Adrenal gland (tissue), 9 donors: ENCODE measurements at regions not wholly inside any gene's neighbourhood (a gene's known extent, or its start where the extent isn't known, plus 50 kb on each side); places are given as distances from the start of the nearest gene placed in this dataset.

Experiments used
- DNase-seq, 7 donors: peaks; one replicate each; pipeline ENCODE4 v3.0.0-alpha.2; 2019 to 2020
- H3K27ac ChIP-seq, 5 donors: fragments of 200-600 bp; sonication (generic) in 4 of 5; 1 replicate in 3 of 5; 2 replicates in 2 of 5; pipeline versions ENCODE4 v1.5.1 to v1.8.0; 2016 to 2020; ENCODE audit warnings: mild to moderate bottlenecking in 1 of 5
- H3K27me3 ChIP-seq: fragments of 200-600 bp; 2 replicates; pipeline ENCODE4 v1.8.0; 2021
- H3K36me3 ChIP-seq, 2 donors: fragments of 200-600 bp; replicated peaks in 1 of 2; 1 replicate in 1 of 2; 2 replicates in 1 of 2; pipeline versions ENCODE4 v1.5.1 to v1.8.0; 2018 to 2022
- H3K4me1 ChIP-seq, 2 donors: fragments of 200-600 bp; replicated peaks in 1 of 2; 1 replicate in 1 of 2; 2 replicates in 1 of 2; pipeline versions ENCODE4 v1.5.1 to v1.8.0; 2018 to 2021
- H3K4me3 ChIP-seq, 4 donors: fragments of 200-600 bp; sonication (generic) in 3 of 4; one replicate each; pipeline ENCODE4 v1.5.1; 2016 to 2018
- H3K9me3 ChIP-seq, 3 donors: fragments of 200-600 bp; sonication (generic) in 1 of 3; replicated peaks in 1 of 3; 1 replicate in 2 of 3; 2 replicates in 1 of 3; pipeline versions ENCODE4 v1.5.1 to v1.8.0; 2016 to 2021
- CTCF ChIP-seq, 6 experiments: fragments of 450-650 bp in 4 of 6; fragments of 200-600 bp in 2 of 6; sonication (generic) in 1 of 6; IDR thresholded peaks; 1 replicate in 5 of 6; 2 replicates in 1 of 6; pipeline versions ENCODE4 v1.5.1 to v1.8.0; 2016 to 2021; ENCODE audit warnings: antibody characterized with exemption in 6 of 6, mild to moderate bottlenecking in 2 of 6, moderate library complexity in 1 of 6
- POLR2A ChIP-seq, 2 donors: fragments of 450-650 bp; IDR thresholded peaks; one replicate each; pipeline ENCODE4 v1.6.1; 2017; ENCODE audit warnings: antibody characterized with exemption in 2 of 2, mild to moderate bottlenecking in 2 of 2, moderate library complexity in 1 of 2
- WGBS, 4 donors: extraction: QIAGEN DNeasy Blood & Tissue Kit in 2 of 4; methylation state at CpG; one replicate each; pipeline versions ENCODE4 v1.1.5 to v1.1.7; 2013 to 2017; 5-methylcytosine and 5-hydroxymethylcytosine counted together
- intact Hi-C, 2 donors: fragments of 100-400 bp; cut with DNase I; formaldehyde crosslinking; loops; one replicate each; pipeline versions ENCODE4 v1.14.1 to v1.15.0; 2022 to 2023
- donor health status: healthy with polysubstance abuse.
- donor health status: Bipolar disorder and iron deficiency.
- donor health status: DM: yes; HTN: yes; CAD: no.
- donor health status: DM: no; HTN: no; CAD: no.
- donor health status: DM: no; HTN: no; CAD: no.

GRCh38 chr2:236802862-236803261 lies 233.2 kb downstream of the ACKR3 start:
- intact Hi-C loops = no loop called here
- H3K4me3 ChIP-seq = no peak overlapping the region
- H3K9me3 ChIP-seq = no peaks in the 10 kb centered on the region
- 67 to 97% (median 82%) methylated on average over 6 of the region's 6 CpGs for WGBS, 4 donors
- no peaks in the 10 kb centered on the region for H3K36me3 ChIP-seq
- no peak for DNase-seq
- no peak overlapping the region for H3K27ac ChIP-seq
- TF ChIP-seq POLR2A (IDR thresholded peaks at IDR 0.05) = no peak
- TF ChIP-seq CTCF (IDR thresholded peaks at IDR 0.05) = no peak
- H3K27me3 ChIP-seq = no peaks in the 10 kb centered on the region
- no peaks in the 10 kb centered on the region for H3K4me1 ChIP-seq

- Histone ChIP-seq H3K27ac (no peak overlapping the region), H3K4me1 (no peaks in the 10 kb centered on the region), H3K36me3 (no peaks in the 10 kb centered on the region), H3K27me3 (no peaks in the 10 kb centered on the region), H3K4me3 (no peak overlapping the region), H3K9me3 (no peaks in the 10 kb centered on the region)
- DNase-seq = no peak
- WGBS, 4 donors = 72 to 81% (median 78%) methylated on average over 17 to 20 of the region's 20 CpGs
- intact Hi-C loops = no loop called here
- no peak for TF ChIP-seq POLR2A (IDR thresholded peaks at IDR 0.05)
- no peak for TF ChIP-seq CTCF (IDR thresholded peaks at IDR 0.05)
These were observed 234.0 kb downstream of the ACKR3 start for GRCh38 chr2:236803621-236804020.

GRCh38 chr2:236805800-236806531 lies 236.3 kb downstream of the ACKR3 start:
- no peak for DNase-seq
- H3K4me1 ChIP-seq = no peaks in the 10 kb centered on the region
- no peaks in the 10 kb centered on the region for H3K36me3 ChIP-seq
- H3K9me3 ChIP-seq = no peaks in the 10 kb centered on the region
- WGBS, 4 donors = 72 to 84% (median 79%) methylated on average over 6 of the region's 6 CpGs
- H3K4me3 ChIP-seq = no peak overlapping the region
- H3K27ac ChIP-seq = no peak overlapping the region
- H3K27me3 ChIP-seq = no peaks in the 10 kb centered on the region
- no peak for TF ChIP-seq CTCF (IDR thresholded peaks at IDR 0.05)
- intact Hi-C loops = no loop called here

GRCh38 chr2:236809716-236810115 lies 240.1 kb downstream of the ACKR3 start:
- no peak overlapping the region for H3K4me3 ChIP-seq
- no peaks in the 10 kb centered on the region for H3K27me3 ChIP-seq
- H3K4me1 ChIP-seq = no peaks in the 10 kb centered on the region
- 71 to 100% (median 83%) methylated on average over 1 of the region's 1 CpG for WGBS, 4 donors
- no peaks in the 10 kb centered on the region for H3K9me3 ChIP-seq
- no peak overlapping the region for H3K27ac ChIP-seq
- H3K36me3 ChIP-seq = no peaks in the 10 kb centered on the region
- intact Hi-C loops = no loop called here
- no peak for TF ChIP-seq POLR2A (IDR thresholded peaks at IDR 0.05)
- no peak for TF ChIP-seq CTCF (IDR thresholded peaks at IDR 0.05)
- no peak for DNase-seq
